GM23338 (cell line): ENCODE measurements at regions not wholly inside any gene's neighbourhood (a gene's known extent, or its start where the extent isn't known, plus 50 kb on each side); places are given as distances from the start of the nearest gene placed in this dataset.

ENCODE experiments used
- ATAC-seq: fragments of 200-7000 bp; cut with Tn5 transposase; 3 replicates; pipeline ENCODE4 v1.9.1; 2020
- DNase-seq: peaks from one replicate; pipeline ENCODE4 v3.0.0-alpha.2; 2015; ENCODE audit warnings: low spot score
- H2AFZ ChIP-seq: fragments of 200-600 bp; sonication (generic); 2 replicates; pipeline ENCODE4 v1.8.0; 2016; ENCODE audit warnings: antibody characterized with exemption, mild to moderate bottlenecking, moderate library complexity
- H3F3A ChIP-seq: fragments of 200-600 bp; sonication (generic); replicated peaks from 2 replicates; pipeline ENCODE4 v1.8.0; 2017; ENCODE audit warnings: antibody characterized with exemption, mixed run types, low read depth
- H3K27ac ChIP-seq: fragments of 200-600 bp; sonication (generic); 2 replicates; pipeline ENCODE4 v1.6.1; 2016; ENCODE audit warnings: low read depth
- H3K27me3 ChIP-seq: fragments of 200-600 bp; sonication (generic); 2 replicates; pipeline ENCODE4 v1.8.0; 2016; ENCODE audit warnings: mild to moderate bottlenecking, mixed run types, moderate library complexity; ENCODE audit not compliant: insufficient read depth
- H3K36me3 ChIP-seq: fragments of 200-600 bp; sonication (generic); 2 replicates; pipeline ENCODE4 v1.8.0; 2016; ENCODE audit warnings: mild to moderate bottlenecking; ENCODE audit not compliant: insufficient read depth
- H3K4me1 ChIP-seq: fragments of 200-600 bp; sonication (generic); 2 replicates; pipeline ENCODE4 v1.8.0; 2016; ENCODE audit warnings: mild to moderate bottlenecking, moderate library complexity; ENCODE audit not compliant: insufficient read depth
- H3K4me2 ChIP-seq: fragments of 200-600 bp; sonication (generic); 2 replicates; pipeline ENCODE4 v1.7.1; 2017; ENCODE audit warnings: mixed run types
- H3K4me3 ChIP-seq: fragments of 200-600 bp; sonication (generic); 2 replicates; pipeline ENCODE4 v1.6.1; 2016; ENCODE audit warnings: mixed run types
- H3K79me2 ChIP-seq: fragments of 200-600 bp; sonication (generic); replicated peaks from 2 replicates; pipeline ENCODE4 v1.8.0; 2017; ENCODE audit warnings: mild to moderate bottlenecking; ENCODE audit not compliant: insufficient read depth
- H3K9me2 ChIP-seq: fragments of 200-600 bp; sonication (generic); 2 replicates; pipeline ENCODE4 v1.8.0; 2017; ENCODE audit not compliant: insufficient read depth
- H4K20me1 ChIP-seq: fragments of 200-600 bp; sonication (generic); replicated peaks from 2 replicates; pipeline ENCODE4 v1.8.0; 2017; ENCODE audit warnings: mild to moderate bottlenecking; ENCODE audit not compliant: insufficient read depth
- H3K27ac Mint-ChIP-seq: 2 replicates; pipeline ENCODE4 v1.8.0; 2020; ENCODE audit warnings: inconsistent platforms, mild to moderate bottlenecking, moderate library complexity, mixed read lengths
- H3K27me3 Mint-ChIP-seq: 3 replicates; pipeline ENCODE4 v1.8.0; 2022; ENCODE audit warnings: low read depth, mild to moderate bottlenecking, moderate library complexity, mixed read lengths, inconsistent platforms; ENCODE audit not compliant: insufficient read depth, poor library complexity
- H3K36me3 Mint-ChIP-seq: 3 replicates; pipeline ENCODE4 v1.8.0; 2021; ENCODE audit warnings: low read depth, mild to moderate bottlenecking, inconsistent platforms, moderate library complexity, mixed read lengths
- H3K4me1 Mint-ChIP-seq: 3 replicates; pipeline ENCODE4 v1.8.0; 2020; ENCODE audit warnings: mild to moderate bottlenecking, inconsistent platforms, mixed read lengths
- H3K4me3 Mint-ChIP-seq: 3 replicates; pipeline ENCODE4 v1.8.0; 2021; ENCODE audit warnings: moderate library complexity, mild to moderate bottlenecking, inconsistent platforms, mixed read lengths
- H3K9me3 Mint-ChIP-seq: 3 replicates; pipeline ENCODE4 v1.8.0; 2020; ENCODE audit warnings: moderate library complexity, mild to moderate bottlenecking, inconsistent platforms, mixed read lengths
- CREB1 ChIP-seq: fragments of 250-450 bp; sonication (Bioruptor Pico); IDR thresholded peaks from 2 replicates; pipeline ENCODE4 v1.5.0; 2020; ENCODE audit warnings: low read depth, mild to moderate bottlenecking, moderate library complexity
- EZH2 ChIP-seq: fragments of 200-600 bp; sonication (generic); IDR thresholded peaks from one replicate; pipeline ENCODE4 v1.8.0; 2017; ENCODE audit warnings: antibody characterized with exemption, mild to moderate bottlenecking, low read depth; ENCODE audit not compliant: unreplicated experiment
- EZH2phosphoT487 ChIP-seq: fragments of 200-600 bp; sonication (generic); IDR thresholded peaks from one replicate; pipeline ENCODE4 v1.8.1; 2018; ENCODE audit warnings: antibody characterized with exemption; ENCODE audit not compliant: unreplicated experiment
- JUNB ChIP-seq: IDR thresholded peaks from one replicate; pipeline ENCODE4 v1.6.1; 2016; ENCODE audit warnings: antibody characterized with exemption; ENCODE audit not compliant: unreplicated experiment
- NANOG ChIP-seq: IDR thresholded peaks from 2 replicates; pipeline ENCODE4 v1.6.1; 2016; ENCODE audit warnings: antibody characterized with exemption, borderline replicate concordance
- POLR2AphosphoS5 ChIP-seq: IDR thresholded peaks from 2 replicates; pipeline ENCODE4 v1.6.1; 2016; ENCODE audit warnings: antibody characterized with exemption, low read depth
- STAT1 ChIP-seq: IDR thresholded peaks from one replicate; pipeline ENCODE4 v1.6.1; 2016; ENCODE audit warnings: antibody characterized with exemption; ENCODE audit not compliant: unreplicated experiment
- ZNF114 ChIP-seq: fragments of 250-450 bp; sonication (Bioruptor Pico); IDR thresholded peaks from 2 replicates; pipeline ENCODE4 v1.5.0; 2020; ENCODE audit warnings: mild to moderate bottlenecking, moderate library complexity
- ZNF331 ChIP-seq: fragments of 250-450 bp; sonication (Bioruptor Pico); IDR thresholded peaks from 2 replicates; pipeline ENCODE4 v1.5.0; 2020; ENCODE audit warnings: low read depth, mild to moderate bottlenecking, moderate library complexity
- TF ChIP-seq, protein P1 (sequence below): fragments of 250-450 bp; sonication (Bioruptor Pico); IDR thresholded peaks from 2 replicates; pipeline ENCODE4 v1.5.0; 2020; ENCODE audit warnings: mild to moderate bottlenecking, moderate library complexity
- TF ChIP-seq, protein P2 (sequence below), 2 experiments: fragments of 200-600 bp in 1 of 2; sonication (generic) in 1 of 2; conservative IDR thresholded peaks; 2 replicates each; pipeline versions ENCODE4 v1.5.1 to v1.6.1; 2016 to 2017; ENCODE audit warnings: antibody characterized with exemption in 2 of 2, low read depth in 2 of 2, mild to moderate bottlenecking in 2 of 2, moderate library complexity in 1 of 2
- TF ChIP-seq, protein P3 (sequence below): IDR thresholded peaks from one replicate; pipeline ENCODE4 v1.6.1; 2018; ENCODE audit warnings: antibody characterized with exemption; ENCODE audit not compliant: unreplicated experiment
- TF ChIP-seq, protein P4 (sequence below): IDR thresholded peaks from 2 replicates; pipeline ENCODE4 v1.6.1; 2016; ENCODE audit warnings: antibody characterized with exemption

DNA sequence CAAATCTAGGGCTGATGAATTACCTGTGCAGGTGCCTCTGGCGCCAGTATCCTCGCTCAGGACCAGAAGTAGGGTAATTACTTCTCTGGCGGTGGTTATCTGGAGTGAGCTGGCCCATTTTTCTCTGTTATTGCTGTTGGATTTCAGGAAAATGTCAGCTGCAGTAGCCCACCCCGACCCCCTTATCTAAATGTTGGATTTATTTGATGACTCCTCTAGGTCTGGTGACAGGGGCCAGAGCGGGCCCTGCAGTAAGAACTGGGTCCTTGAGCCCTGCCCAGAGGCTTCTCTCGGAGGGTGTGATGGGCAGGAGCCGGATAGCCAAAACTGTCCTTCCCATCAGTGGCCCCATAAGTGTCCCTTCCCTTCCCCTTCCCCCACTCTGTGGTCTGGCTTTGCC is 384.3 kb downstream of the PTPRU start:
- no peaks in the 10 kb centered on the region for H3K4me1 ChIP-seq
- no peak overlapping the region for H3K4me3 Mint-ChIP-seq
- H3K27me3 Mint-ChIP-seq = peaks cover 4% of the 10 kb centered on the region
- TF ChIP-seq POLR2AphosphoS5 (no peak), STAT1 (no peak), EZH2 (no peak), ZNF331 (CRISPR knock-in tag) (no peak), ZNF114 (CRISPR knock-in tag) (no peak), NANOG (no peak), CREB1 (CRISPR knock-in tag) (no peak), EZH2phosphoT487 (no peak), JUNB (no peak)
- TF ChIP-seq, protein P1, sequence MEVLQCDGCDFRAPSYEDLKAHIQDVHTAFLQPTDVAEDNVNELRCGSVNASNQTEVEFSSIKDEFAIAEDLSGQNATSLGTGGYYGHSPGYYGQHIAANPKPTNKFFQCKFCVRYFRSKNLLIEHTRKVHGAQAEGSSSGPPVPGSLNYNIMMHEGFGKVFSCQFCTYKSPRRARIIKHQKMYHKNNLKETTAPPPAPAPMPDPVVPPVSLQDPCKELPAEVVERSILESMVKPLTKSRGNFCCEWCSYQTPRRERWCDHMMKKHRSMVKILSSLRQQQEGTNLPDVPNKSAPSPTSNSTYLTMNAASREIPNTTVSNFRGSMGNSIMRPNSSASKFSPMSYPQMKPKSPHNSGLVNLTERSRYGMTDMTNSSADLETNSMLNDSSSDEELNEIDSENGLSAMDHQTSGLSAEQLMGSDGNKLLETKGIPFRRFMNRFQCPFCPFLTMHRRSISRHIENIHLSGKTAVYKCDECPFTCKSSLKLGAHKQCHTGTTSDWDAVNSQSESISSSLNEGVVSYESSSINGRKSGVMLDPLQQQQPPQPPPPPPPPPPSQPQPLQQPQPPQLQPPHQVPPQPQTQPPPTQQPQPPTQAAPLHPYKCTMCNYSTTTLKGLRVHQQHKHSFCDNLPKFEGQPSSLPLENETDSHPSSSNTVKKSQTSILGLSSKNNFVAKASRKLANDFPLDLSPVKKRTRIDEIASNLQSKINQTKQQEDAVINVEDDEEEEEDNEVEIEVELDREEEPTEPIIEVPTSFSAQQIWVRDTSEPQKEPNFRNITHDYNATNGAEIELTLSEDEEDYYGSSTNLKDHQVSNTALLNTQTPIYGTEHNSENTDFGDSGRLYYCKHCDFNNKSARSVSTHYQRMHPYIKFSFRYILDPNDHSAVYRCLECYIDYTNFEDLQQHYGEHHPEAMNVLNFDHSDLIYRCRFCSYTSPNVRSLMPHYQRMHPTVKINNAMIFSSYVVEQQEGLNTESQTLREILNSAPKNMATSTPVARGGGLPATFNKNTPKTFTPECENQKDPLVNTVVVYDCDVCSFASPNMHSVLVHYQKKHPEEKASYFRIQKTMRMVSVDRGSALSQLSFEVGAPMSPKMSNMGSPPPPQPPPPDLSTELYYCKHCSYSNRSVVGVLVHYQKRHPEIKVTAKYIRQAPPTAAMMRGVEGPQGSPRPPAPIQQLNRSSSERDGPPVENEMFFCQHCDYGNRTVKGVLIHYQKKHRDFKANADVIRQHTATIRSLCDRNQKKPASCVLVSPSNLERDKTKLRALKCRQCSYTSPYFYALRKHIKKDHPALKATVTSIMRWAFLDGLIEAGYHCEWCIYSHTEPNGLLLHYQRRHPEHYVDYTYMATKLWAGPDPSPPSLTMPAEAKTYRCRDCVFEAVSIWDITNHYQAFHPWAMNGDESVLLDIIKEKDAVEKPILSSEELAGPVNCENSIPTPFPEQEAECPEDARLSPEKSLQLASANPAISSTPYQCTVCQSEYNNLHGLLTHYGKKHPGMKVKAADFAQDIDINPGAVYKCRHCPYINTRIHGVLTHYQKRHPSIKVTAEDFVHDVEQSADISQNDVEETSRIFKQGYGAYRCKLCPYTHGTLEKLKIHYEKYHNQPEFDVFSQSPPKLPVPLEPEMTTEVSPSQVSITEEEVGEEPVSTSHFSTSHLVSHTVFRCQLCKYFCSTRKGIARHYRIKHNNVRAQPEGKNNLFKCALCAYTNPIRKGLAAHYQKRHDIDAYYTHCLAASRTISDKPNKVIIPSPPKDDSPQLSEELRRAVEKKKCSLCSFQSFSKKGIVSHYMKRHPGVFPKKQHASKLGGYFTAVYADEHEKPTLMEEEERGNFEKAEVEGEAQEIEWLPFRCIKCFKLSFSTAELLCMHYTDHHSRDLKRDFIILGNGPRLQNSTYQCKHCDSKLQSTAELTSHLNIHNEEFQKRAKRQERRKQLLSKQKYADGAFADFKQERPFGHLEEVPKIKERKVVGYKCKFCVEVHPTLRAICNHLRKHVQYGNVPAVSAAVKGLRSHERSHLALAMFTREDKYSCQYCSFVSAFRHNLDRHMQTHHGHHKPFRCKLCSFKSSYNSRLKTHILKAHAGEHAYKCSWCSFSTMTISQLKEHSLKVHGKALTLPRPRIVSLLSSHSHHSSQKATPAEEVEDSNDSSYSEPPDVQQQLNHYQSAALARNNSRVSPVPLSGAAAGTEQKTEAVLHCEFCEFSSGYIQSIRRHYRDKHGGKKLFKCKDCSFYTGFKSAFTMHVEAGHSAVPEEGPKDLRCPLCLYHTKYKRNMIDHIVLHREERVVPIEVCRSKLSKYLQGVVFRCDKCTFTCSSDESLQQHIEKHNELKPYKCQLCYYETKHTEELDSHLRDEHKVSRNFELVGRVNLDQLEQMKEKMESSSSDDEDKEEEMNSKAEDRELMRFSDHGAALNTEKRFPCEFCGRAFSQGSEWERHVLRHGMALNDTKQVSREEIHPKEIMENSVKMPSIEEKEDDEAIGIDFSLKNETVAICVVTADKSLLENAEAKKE (CRISPR knock-in tag) = no peak
- TF ChIP-seq, protein P2, sequence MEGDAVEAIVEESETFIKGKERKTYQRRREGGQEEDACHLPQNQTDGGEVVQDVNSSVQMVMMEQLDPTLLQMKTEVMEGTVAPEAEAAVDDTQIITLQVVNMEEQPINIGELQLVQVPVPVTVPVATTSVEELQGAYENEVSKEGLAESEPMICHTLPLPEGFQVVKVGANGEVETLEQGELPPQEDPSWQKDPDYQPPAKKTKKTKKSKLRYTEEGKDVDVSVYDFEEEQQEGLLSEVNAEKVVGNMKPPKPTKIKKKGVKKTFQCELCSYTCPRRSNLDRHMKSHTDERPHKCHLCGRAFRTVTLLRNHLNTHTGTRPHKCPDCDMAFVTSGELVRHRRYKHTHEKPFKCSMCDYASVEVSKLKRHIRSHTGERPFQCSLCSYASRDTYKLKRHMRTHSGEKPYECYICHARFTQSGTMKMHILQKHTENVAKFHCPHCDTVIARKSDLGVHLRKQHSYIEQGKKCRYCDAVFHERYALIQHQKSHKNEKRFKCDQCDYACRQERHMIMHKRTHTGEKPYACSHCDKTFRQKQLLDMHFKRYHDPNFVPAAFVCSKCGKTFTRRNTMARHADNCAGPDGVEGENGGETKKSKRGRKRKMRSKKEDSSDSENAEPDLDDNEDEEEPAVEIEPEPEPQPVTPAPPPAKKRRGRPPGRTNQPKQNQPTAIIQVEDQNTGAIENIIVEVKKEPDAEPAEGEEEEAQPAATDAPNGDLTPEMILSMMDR (conservative IDR thresholded peaks at IDR 0.05; ENCODE audit: low read depth in 2 of 2) = no peak
- TF ChIP-seq, protein P3, sequence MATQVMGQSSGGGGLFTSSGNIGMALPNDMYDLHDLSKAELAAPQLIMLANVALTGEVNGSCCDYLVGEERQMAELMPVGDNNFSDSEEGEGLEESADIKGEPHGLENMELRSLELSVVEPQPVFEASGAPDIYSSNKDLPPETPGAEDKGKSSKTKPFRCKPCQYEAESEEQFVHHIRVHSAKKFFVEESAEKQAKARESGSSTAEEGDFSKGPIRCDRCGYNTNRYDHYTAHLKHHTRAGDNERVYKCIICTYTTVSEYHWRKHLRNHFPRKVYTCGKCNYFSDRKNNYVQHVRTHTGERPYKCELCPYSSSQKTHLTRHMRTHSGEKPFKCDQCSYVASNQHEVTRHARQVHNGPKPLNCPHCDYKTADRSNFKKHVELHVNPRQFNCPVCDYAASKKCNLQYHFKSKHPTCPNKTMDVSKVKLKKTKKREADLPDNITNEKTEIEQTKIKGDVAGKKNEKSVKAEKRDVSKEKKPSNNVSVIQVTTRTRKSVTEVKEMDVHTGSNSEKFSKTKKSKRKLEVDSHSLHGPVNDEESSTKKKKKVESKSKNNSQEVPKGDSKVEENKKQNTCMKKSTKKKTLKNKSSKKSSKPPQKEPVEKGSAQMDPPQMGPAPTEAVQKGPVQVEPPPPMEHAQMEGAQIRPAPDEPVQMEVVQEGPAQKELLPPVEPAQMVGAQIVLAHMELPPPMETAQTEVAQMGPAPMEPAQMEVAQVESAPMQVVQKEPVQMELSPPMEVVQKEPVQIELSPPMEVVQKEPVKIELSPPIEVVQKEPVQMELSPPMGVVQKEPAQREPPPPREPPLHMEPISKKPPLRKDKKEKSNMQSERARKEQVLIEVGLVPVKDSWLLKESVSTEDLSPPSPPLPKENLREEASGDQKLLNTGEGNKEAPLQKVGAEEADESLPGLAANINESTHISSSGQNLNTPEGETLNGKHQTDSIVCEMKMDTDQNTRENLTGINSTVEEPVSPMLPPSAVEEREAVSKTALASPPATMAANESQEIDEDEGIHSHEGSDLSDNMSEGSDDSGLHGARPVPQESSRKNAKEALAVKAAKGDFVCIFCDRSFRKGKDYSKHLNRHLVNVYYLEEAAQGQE = no peak
- TF ChIP-seq, protein P4, sequence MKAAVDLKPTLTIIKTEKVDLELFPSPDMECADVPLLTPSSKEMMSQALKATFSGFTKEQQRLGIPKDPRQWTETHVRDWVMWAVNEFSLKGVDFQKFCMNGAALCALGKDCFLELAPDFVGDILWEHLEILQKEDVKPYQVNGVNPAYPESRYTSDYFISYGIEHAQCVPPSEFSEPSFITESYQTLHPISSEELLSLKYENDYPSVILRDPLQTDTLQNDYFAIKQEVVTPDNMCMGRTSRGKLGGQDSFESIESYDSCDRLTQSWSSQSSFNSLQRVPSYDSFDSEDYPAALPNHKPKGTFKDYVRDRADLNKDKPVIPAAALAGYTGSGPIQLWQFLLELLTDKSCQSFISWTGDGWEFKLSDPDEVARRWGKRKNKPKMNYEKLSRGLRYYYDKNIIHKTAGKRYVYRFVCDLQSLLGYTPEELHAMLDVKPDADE = no peak
- no peaks in the 10 kb centered on the region for H3K27me3 ChIP-seq
- H3K9me2 ChIP-seq = peaks cover 14% of the 10 kb centered on the region; the same call in 1 of the 2 replicates
- no peaks in the 10 kb centered on the region for H3F3A ChIP-seq
- H3K4me1 Mint-ChIP-seq = no peaks in the 10 kb centered on the region
- peaks cover 12% of the 10 kb centered on the region; the same call in 2 of the 3 replicates for H3K9me3 Mint-ChIP-seq
- ATAC-seq (no peak), DNase-seq (no peak)
- no peak overlapping the region for H3K4me2 ChIP-seq
- H3K36me3 ChIP-seq = no peaks in the 10 kb centered on the region
- H3K27ac ChIP-seq = no peak overlapping the region
- H2AFZ ChIP-seq = no peak overlapping the region
- no peak overlapping the region for H3K4me3 ChIP-seq
- no peaks in the 10 kb centered on the region for H4K20me1 ChIP-seq
- no peaks in the 10 kb centered on the region for H3K36me3 Mint-ChIP-seq
- no peak overlapping the region for H3K27ac Mint-ChIP-seq
- no peaks in the 10 kb centered on the region for H3K79me2 ChIP-seq
